Liver (tissue), 7 donors: ENCODE measurements at regions not wholly inside any gene's neighbourhood (a gene's known extent, or its start where the extent isn't known, plus 50 kb on each side); places are given as distances from the start of the nearest gene placed in this dataset.

Experiments
- DNase-seq: peaks from one replicate; pipeline ENCODE4 v3.0.0-alpha.2; 2017; ENCODE audit warnings: low spot score
- H3K27ac ChIP-seq, 2 donors: one replicate each; pipeline ENCODE4 v1.7.0; 2013; ENCODE audit warnings: inconsistent platforms in 2 of 2, low read length in 2 of 2, control low read depth in 1 of 2, low read depth in 1 of 2, mild to moderate bottlenecking in 1 of 2
- H3K27me3 ChIP-seq, 4 donors: one replicate each; pipeline versions ENCODE4 v1.6.1 to v1.7.0; 2013; ENCODE audit warnings: low read length in 3 of 4, inconsistent platforms in 1 of 4, mild to moderate bottlenecking in 1 of 4, moderate library complexity in 1 of 4; ENCODE audit not compliant: control insufficient read depth in 4 of 4, insufficient read depth in 4 of 4
- H3K36me3 ChIP-seq, 4 donors: one replicate each; pipeline versions ENCODE4 v1.6.1 to v1.7.0; 2013; ENCODE audit warnings: low read length in 3 of 4, mild to moderate bottlenecking in 3 of 4, low read depth in 1 of 4, moderate library complexity in 1 of 4; ENCODE audit not compliant: control insufficient read depth in 4 of 4, insufficient read depth in 3 of 4
- H3K4me1 ChIP-seq, 4 donors: one replicate each; pipeline versions ENCODE4 v1.6.1 to v1.7.0; 2013; ENCODE audit warnings: low read length in 3 of 4, mild to moderate bottlenecking in 3 of 4, moderate library complexity in 1 of 4; ENCODE audit not compliant: control insufficient read depth in 4 of 4, insufficient read depth in 4 of 4
- H3K4me3 ChIP-seq, 3 donors: one replicate each; pipeline versions ENCODE4 v1.6.1 to v1.7.0; 2013; ENCODE audit warnings: low read length in 3 of 3, control low read depth in 1 of 3, low read depth in 1 of 3, mild to moderate bottlenecking in 1 of 3
- H3K9ac ChIP-seq, 2 donors: one replicate each; pipeline ENCODE4 v1.7.0; 2013; ENCODE audit warnings: low read length in 2 of 2, mild to moderate bottlenecking in 2 of 2, moderate library complexity in 2 of 2, control low read depth in 1 of 2, low read depth in 1 of 2
- H3K9me3 ChIP-seq, 4 donors: one replicate each; pipeline versions ENCODE4 v1.6.1 to v1.7.0; 2013; ENCODE audit warnings: low read length in 3 of 4; ENCODE audit not compliant: control insufficient read depth in 4 of 4
- FOXA1 ChIP-seq: IDR thresholded peaks from 2 replicates; pipeline ENCODE4 v1.6.1; 2016; ENCODE audit warnings: antibody characterized with exemption
- FOXA2 ChIP-seq: IDR thresholded peaks from 2 replicates; pipeline ENCODE4 v1.6.1; 2016; ENCODE audit warnings: antibody characterized with exemption
- GABPA ChIP-seq, 2 donors: IDR thresholded peaks in 1 of 2; conservative IDR thresholded peaks in 1 of 2; 2 replicates each; pipeline ENCODE4 v1.6.1; 2016; ENCODE audit warnings: antibody characterized with exemption in 2 of 2, mild to moderate bottlenecking in 1 of 2, moderate library complexity in 1 of 2
- HNF4A ChIP-seq, 2 donors: conservative IDR thresholded peaks; 2 replicates each; pipeline ENCODE4 v1.6.1; 2016; ENCODE audit warnings: antibody characterized with exemption in 2 of 2, mild to moderate bottlenecking in 2 of 2
- HNF4G ChIP-seq: IDR thresholded peaks from 2 replicates; pipeline ENCODE4 v1.6.1; 2016; ENCODE audit warnings: antibody characterized with exemption
- RAD21 ChIP-seq, 2 donors: IDR thresholded peaks; 2 replicates each; pipeline ENCODE4 v1.6.1; 2016; ENCODE audit warnings: antibody characterized with exemption in 2 of 2, mild to moderate bottlenecking in 2 of 2
- RXRA ChIP-seq, 2 donors: IDR thresholded peaks; 2 replicates each; pipeline ENCODE4 v1.6.1; 2017 to 2018; ENCODE audit warnings: antibody characterized with exemption in 2 of 2, mild to moderate bottlenecking in 1 of 2
- SP1 ChIP-seq: IDR thresholded peaks from 2 replicates; pipeline ENCODE4 v1.6.1; 2018; ENCODE audit warnings: antibody characterized with exemption, mild to moderate bottlenecking
- TAF1 ChIP-seq: conservative IDR thresholded peaks from 2 replicates; pipeline ENCODE4 v1.6.1; 2016; ENCODE audit warnings: antibody characterized with exemption, mild to moderate bottlenecking
- YY1 ChIP-seq: IDR thresholded peaks from 2 replicates; pipeline ENCODE4 v1.6.1; 2016; ENCODE audit warnings: antibody characterized with exemption, mild to moderate bottlenecking
- WGBS: extraction: QIAGEN DNeasy Blood & Tissue Kit; methylation state at CpG from one replicate; pipeline ENCODE4 v1.1.7; 2013; 5-methylcytosine and 5-hydroxymethylcytosine counted together
- TF ChIP-seq, protein P1 (sequence below): IDR thresholded peaks from 2 replicates; pipeline ENCODE4 v1.6.1; 2016; ENCODE audit warnings: antibody characterized with exemption
- TF ChIP-seq, protein P2 (sequence below): IDR thresholded peaks from 2 replicates; pipeline ENCODE4 v1.6.1; 2016; ENCODE audit warnings: antibody characterized with exemption
- TF ChIP-seq, protein P3 (sequence below): IDR thresholded peaks from 2 replicates; pipeline ENCODE4 v1.6.1; 2016; ENCODE audit warnings: antibody characterized with exemption
- TF ChIP-seq, protein P4 (sequence below): IDR thresholded peaks from 2 replicates; pipeline ENCODE4 v1.6.1; 2016; ENCODE audit warnings: antibody characterized with exemption, mild to moderate bottlenecking
- donor health status: healthy.
- donor health status: healthy.
- donor health status: healthy.
- donor health status: healthy.

DNA sequence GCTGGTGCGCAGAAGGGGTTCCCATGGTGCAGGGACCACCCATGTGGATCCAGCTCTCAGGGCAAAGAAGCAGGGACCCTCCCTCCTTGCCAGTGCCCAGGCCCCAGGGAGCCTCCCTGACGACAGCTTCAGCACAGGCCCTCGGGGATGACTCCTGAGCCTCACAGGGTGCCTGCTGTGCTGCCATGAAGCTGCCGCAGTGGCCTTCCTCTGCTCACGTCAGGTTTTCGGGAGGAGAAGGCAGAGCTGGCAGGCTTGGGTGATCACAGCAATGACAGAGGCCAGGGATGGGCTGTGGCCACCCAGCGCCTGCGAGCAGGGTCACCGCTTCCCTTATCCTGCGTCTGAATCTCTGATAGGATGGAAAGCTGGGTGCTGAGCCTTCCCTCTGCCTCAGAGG lies 276.2 kb downstream of the BRD1 start:
- H3K27me3 ChIP-seq = no peaks in the 10 kb centered on the region
- peaks cover 0 to 6% (median 1%) of the 10 kb centered on the region in 4 donors for H3K9me3 ChIP-seq
- WGBS = 92% methylated on average over 10 of the region's 10 CpGs
- TF ChIP-seq, protein P1, sequence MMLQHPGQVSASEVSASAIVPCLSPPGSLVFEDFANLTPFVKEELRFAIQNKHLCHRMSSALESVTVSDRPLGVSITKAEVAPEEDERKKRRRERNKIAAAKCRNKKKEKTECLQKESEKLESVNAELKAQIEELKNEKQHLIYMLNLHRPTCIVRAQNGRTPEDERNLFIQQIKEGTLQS = no peak
- TF ChIP-seq HNF4G = no peak
- TF ChIP-seq, protein P2, sequence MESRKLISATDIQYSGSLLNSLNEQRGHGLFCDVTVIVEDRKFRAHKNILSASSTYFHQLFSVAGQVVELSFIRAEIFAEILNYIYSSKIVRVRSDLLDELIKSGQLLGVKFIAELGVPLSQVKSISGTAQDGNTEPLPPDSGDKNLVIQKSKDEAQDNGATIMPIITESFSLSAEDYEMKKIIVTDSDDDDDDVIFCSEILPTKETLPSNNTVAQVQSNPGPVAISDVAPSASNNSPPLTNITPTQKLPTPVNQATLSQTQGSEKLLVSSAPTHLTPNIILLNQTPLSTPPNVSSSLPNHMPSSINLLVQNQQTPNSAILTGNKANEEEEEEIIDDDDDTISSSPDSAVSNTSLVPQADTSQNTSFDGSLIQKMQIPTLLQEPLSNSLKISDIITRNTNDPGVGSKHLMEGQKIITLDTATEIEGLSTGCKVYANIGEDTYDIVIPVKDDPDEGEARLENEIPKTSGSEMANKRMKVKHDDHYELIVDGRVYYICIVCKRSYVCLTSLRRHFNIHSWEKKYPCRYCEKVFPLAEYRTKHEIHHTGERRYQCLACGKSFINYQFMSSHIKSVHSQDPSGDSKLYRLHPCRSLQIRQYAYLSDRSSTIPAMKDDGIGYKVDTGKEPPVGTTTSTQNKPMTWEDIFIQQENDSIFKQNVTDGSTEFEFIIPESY = no peak
- TF ChIP-seq, protein P3, sequence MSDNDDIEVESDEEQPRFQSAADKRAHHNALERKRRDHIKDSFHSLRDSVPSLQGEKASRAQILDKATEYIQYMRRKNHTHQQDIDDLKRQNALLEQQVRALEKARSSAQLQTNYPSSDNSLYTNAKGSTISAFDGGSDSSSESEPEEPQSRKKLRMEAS = no peak
- no peak for TF ChIP-seq RAD21 (IDR thresholded peaks at IDR 0.05)
- no peak for TF ChIP-seq YY1
- no peaks in the 10 kb centered on the region for H3K36me3 ChIP-seq
- H3K9ac ChIP-seq = no peak overlapping the region
- no peaks in the 10 kb centered on the region for H3K4me1 ChIP-seq
- no peak overlapping the region for H3K4me3 ChIP-seq
- H3K27ac ChIP-seq = no peak overlapping the region
- no peak for DNase-seq

DNA sequence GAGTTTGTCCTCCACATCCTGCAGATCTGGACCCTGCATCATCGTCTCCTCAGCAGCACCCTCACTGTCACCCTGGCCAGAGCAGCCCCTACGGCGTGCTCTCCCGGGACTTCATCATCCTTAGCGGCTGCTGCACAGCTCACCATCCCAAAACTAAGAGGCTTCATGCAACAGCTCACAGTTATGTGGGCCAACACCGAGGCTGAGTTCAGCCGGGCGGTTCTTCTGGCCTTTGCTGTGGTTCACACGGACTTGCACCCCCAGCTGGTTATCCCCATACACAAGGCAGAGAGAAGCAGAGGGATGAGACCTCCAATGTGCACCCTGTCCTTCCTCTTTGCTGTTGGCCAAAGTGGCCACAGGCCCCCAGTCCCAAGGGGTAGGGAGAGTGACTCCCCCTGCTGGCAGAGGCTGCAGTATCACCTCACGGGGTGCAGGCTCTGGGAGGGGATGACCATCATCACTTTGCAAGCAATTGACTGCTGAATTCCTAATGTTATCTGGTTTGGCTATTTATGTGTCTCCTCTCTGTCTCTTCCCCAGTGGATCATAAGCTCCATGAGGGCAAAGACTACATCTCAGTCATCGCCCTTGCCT lies 276.8 kb downstream of the BRD1 start:
- peaks cover 0 to 6% (median 1%) of the 10 kb centered on the region in 4 donors for H3K9me3 ChIP-seq
- no peaks in the 10 kb centered on the region for H3K27me3 ChIP-seq
- no peak for DNase-seq
- no peak overlapping the region for H3K9ac ChIP-seq
- WGBS = 90% methylated on average over 11 of the region's 11 CpGs
- H3K27ac ChIP-seq = no peak overlapping the region
- H3K4me1 ChIP-seq = no peaks in the 10 kb centered on the region
- no peak overlapping the region for H3K4me3 ChIP-seq
- H3K36me3 ChIP-seq = no peaks in the 10 kb centered on the region
- TF ChIP-seq, protein P4, sequence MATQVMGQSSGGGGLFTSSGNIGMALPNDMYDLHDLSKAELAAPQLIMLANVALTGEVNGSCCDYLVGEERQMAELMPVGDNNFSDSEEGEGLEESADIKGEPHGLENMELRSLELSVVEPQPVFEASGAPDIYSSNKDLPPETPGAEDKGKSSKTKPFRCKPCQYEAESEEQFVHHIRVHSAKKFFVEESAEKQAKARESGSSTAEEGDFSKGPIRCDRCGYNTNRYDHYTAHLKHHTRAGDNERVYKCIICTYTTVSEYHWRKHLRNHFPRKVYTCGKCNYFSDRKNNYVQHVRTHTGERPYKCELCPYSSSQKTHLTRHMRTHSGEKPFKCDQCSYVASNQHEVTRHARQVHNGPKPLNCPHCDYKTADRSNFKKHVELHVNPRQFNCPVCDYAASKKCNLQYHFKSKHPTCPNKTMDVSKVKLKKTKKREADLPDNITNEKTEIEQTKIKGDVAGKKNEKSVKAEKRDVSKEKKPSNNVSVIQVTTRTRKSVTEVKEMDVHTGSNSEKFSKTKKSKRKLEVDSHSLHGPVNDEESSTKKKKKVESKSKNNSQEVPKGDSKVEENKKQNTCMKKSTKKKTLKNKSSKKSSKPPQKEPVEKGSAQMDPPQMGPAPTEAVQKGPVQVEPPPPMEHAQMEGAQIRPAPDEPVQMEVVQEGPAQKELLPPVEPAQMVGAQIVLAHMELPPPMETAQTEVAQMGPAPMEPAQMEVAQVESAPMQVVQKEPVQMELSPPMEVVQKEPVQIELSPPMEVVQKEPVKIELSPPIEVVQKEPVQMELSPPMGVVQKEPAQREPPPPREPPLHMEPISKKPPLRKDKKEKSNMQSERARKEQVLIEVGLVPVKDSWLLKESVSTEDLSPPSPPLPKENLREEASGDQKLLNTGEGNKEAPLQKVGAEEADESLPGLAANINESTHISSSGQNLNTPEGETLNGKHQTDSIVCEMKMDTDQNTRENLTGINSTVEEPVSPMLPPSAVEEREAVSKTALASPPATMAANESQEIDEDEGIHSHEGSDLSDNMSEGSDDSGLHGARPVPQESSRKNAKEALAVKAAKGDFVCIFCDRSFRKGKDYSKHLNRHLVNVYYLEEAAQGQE = no peak
- TF ChIP-seq FOXA2 = no peak
- TF ChIP-seq RXRA (IDR thresholded peaks at IDR 0.05) = no peak
- TF ChIP-seq, protein P1 = no peak
- no peak for TF ChIP-seq GABPA (IDR thresholded peaks at IDR 0.05 in 1 of 2, conservative IDR thresholded peaks at IDR 0.05 in 1 of 2)
- TF ChIP-seq TAF1 = no peak
- no peak for TF ChIP-seq SP1
- TF ChIP-seq, protein P3 = no peak
- no peak for TF ChIP-seq HNF4A (conservative IDR thresholded peaks at IDR 0.05)
- no peak for TF ChIP-seq FOXA1
